Fibroblast of lung (primary cell): ENCODE measurements at regions not wholly inside any gene's neighbourhood (a gene's known extent, or its start where the extent isn't known, plus 50 kb on each side); places are given as distances from the start of the nearest gene placed in this dataset.

Source experiments
- DNase-seq, 2 donors: peaks; one replicate each; pipeline versions ENCODE4 v3.0.0 to v3.0.0-alpha.2; 2010; ENCODE audit warnings: low read depth in 2 of 2
- H2AFZ ChIP-seq: 2 replicates; pipeline ENCODE4 v1.5.1; 2012; ENCODE audit warnings: low read length, control low read depth, inconsistent platforms
- H3K27ac ChIP-seq: 2 replicates; pipeline ENCODE4 v1.5.1; 2011; ENCODE audit warnings: low read length, control low read depth; ENCODE audit not compliant: insufficient read depth
- H3K27me3 ChIP-seq: 2 replicates; pipeline ENCODE4 v1.5.1; 2011; ENCODE audit warnings: mild to moderate bottlenecking, low read length; ENCODE audit not compliant: control insufficient read depth, insufficient read depth
- H3K36me3 ChIP-seq: 2 replicates; pipeline ENCODE4 v1.5.1; 2011; ENCODE audit warnings: low read length; ENCODE audit not compliant: control insufficient read depth, insufficient read depth
- H3K4me1 ChIP-seq: 2 replicates; pipeline ENCODE4 v1.5.1; 2011; ENCODE audit warnings: low read length; ENCODE audit not compliant: control insufficient read depth, insufficient read depth; ENCODE audit errors: extremely low read depth
- H3K4me2 ChIP-seq: 2 replicates; pipeline ENCODE4 v1.5.1; 2011; ENCODE audit warnings: low read length, control low read depth; ENCODE audit not compliant: insufficient read depth; ENCODE audit errors: extremely low read depth
- H3K4me3 ChIP-seq, 4 experiments: fragments of 200-600 bp in 1 of 4; sonication (generic) in 1 of 4; replicated peaks in 1 of 4; 2 replicates each; pipeline ENCODE4 v1.5.1; 2011 to 2016; ENCODE audit warnings: low read length in 4 of 4, low read depth in 3 of 4, mild to moderate bottlenecking in 3 of 4, control low read depth in 2 of 4, inconsistent platforms in 1 of 4, mixed read lengths in 1 of 4; ENCODE audit not compliant: insufficient read depth in 1 of 4; ENCODE audit errors: control extremely low read depth in 1 of 4
- H3K79me2 ChIP-seq: 2 replicates; pipeline ENCODE4 v1.5.1; 2012; ENCODE audit warnings: mild to moderate bottlenecking, low read length, inconsistent platforms; ENCODE audit not compliant: control insufficient read depth, insufficient read depth
- H3K9ac ChIP-seq: 2 replicates; pipeline ENCODE4 v1.5.1; 2011; ENCODE audit warnings: mild to moderate bottlenecking, low read length, control low read depth; ENCODE audit not compliant: insufficient read depth
- H3K9me3 ChIP-seq: 2 replicates; pipeline ENCODE4 v1.5.1; 2012; ENCODE audit warnings: low read depth, low read length; ENCODE audit not compliant: control insufficient read depth, insufficient read depth
- H4K20me1 ChIP-seq: 2 replicates; pipeline ENCODE4 v1.5.1; 2011; ENCODE audit warnings: low read length; ENCODE audit not compliant: control insufficient read depth, insufficient read depth; ENCODE audit errors: extremely low read depth
- CTCF ChIP-seq, 2 donors: IDR thresholded peaks in 1 of 2; conservative IDR thresholded peaks in 1 of 2; 1 replicate in 1 of 2; 2 replicates in 1 of 2; pipeline ENCODE4 v1.5.1; 2011 to 2012; ENCODE audit warnings: low read length in 2 of 2, control low read depth in 1 of 2, inconsistent platforms in 1 of 2, low read depth in 1 of 2, mild to moderate bottlenecking in 1 of 2
- EZH2 ChIP-seq: IDR thresholded peaks from 2 replicates; pipeline ENCODE4 v1.5.1; 2012; ENCODE audit warnings: low read length, control low read depth, mild to moderate bottlenecking; ENCODE audit errors: missing control alignments

GRCh38 chr10:111473361-111473760 lies 396.5 kb downstream of the ADRA2A start:
- Histone ChIP-seq H3K79me2 (no peaks in the 10 kb centered on the region), H3K27me3 (no peaks in the 10 kb centered on the region), H3K9me3 (no peaks in the 10 kb centered on the region), H2AFZ (no peak overlapping the region), H3K4me3 (no peak overlapping the region), H3K27ac (no peak overlapping the region), H3K4me2 (no peak overlapping the region), H4K20me1 (no peaks in the 10 kb centered on the region), H3K36me3 (no peaks in the 10 kb centered on the region), H3K4me1 (no peaks in the 10 kb centered on the region), H3K9ac (no peak overlapping the region)
- TF ChIP-seq EZH2 = no peak
- no peak for TF ChIP-seq CTCF (conservative IDR thresholded peaks at IDR 0.05 in 1 of 2, IDR thresholded peaks at IDR 0.05 in 1 of 2; ENCODE audit: low read depth in 1 of 2, low read length in 2 of 2)
- DNase-seq = no peak

- no peak overlapping the region for H3K4me3 ChIP-seq
- no peak overlapping the region for H3K9ac ChIP-seq
- no peak overlapping the region for H3K4me2 ChIP-seq
- no peaks in the 10 kb centered on the region for H3K36me3 ChIP-seq
- no peaks in the 10 kb centered on the region for H3K79me2 ChIP-seq
- H3K4me1 ChIP-seq = no peaks in the 10 kb centered on the region
- H3K9me3 ChIP-seq = no peaks in the 10 kb centered on the region
- no peak overlapping the region for H2AFZ ChIP-seq
- no peaks in the 10 kb centered on the region for H3K27me3 ChIP-seq
- no peak for TF ChIP-seq EZH2
- no peak for TF ChIP-seq CTCF (conservative IDR thresholded peaks at IDR 0.05 in 1 of 2, IDR thresholded peaks at IDR 0.05 in 1 of 2; ENCODE audit: low read depth in 1 of 2, low read length in 2 of 2)
- H4K20me1 ChIP-seq = no peaks in the 10 kb centered on the region
- H3K27ac ChIP-seq = no peak overlapping the region
- no peak for DNase-seq
These were observed 398.0 kb downstream of the ADRA2A start for GRCh38 chr10:111474786-111475185.

GRCh38 chr10:111475720-111476119 lies 398.9 kb downstream of the ADRA2A start:
- TF ChIP-seq CTCF (conservative IDR thresholded peaks at IDR 0.05 in 1 of 2, IDR thresholded peaks at IDR 0.05 in 1 of 2; ENCODE audit: low read depth in 1 of 2, low read length in 2 of 2) (no peak), EZH2 (no peak)
- Histone ChIP-seq H3K4me1 (no peaks in the 10 kb centered on the region), H3K79me2 (no peaks in the 10 kb centered on the region), H3K4me3 (no peak overlapping the region), H3K4me2 (no peak overlapping the region), H2AFZ (no peak overlapping the region), H3K9me3 (no peaks in the 10 kb centered on the region), H4K20me1 (no peaks in the 10 kb centered on the region), H3K36me3 (no peaks in the 10 kb centered on the region), H3K27me3 (no peaks in the 10 kb centered on the region), H3K9ac (no peak overlapping the region), H3K27ac (no peak overlapping the region)
- peak in 1 of 2 donors; percentile 79 for DNase-seq
